ENCODE measurements at regions not wholly inside any gene's neighbourhood (a gene's known extent, or its start where the extent isn't known, plus 50 kb on each side); places are given as distances from the start of the nearest gene placed in this dataset.

DNA sequence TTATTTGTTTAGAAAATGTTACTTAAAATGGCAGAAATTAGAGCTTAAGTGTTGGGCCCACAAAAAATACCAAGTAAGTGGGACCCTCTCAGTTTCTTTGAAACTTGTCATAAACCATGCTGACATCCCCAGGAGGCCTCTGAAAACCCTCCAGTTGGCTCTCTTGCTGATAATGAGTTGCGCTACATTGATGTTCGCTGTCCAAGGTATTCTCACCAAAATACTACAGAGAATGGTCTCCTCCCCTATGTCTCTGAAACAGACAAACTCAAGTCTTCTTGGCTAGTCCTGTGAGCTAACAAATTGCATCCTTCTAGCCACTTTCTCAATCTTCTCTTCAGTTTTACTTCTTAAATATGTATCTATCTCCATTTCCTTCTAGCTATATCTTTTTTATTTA lies 669.4 kb downstream of the IRS1 start:
- TF ChIP-seq, protein P1, sequence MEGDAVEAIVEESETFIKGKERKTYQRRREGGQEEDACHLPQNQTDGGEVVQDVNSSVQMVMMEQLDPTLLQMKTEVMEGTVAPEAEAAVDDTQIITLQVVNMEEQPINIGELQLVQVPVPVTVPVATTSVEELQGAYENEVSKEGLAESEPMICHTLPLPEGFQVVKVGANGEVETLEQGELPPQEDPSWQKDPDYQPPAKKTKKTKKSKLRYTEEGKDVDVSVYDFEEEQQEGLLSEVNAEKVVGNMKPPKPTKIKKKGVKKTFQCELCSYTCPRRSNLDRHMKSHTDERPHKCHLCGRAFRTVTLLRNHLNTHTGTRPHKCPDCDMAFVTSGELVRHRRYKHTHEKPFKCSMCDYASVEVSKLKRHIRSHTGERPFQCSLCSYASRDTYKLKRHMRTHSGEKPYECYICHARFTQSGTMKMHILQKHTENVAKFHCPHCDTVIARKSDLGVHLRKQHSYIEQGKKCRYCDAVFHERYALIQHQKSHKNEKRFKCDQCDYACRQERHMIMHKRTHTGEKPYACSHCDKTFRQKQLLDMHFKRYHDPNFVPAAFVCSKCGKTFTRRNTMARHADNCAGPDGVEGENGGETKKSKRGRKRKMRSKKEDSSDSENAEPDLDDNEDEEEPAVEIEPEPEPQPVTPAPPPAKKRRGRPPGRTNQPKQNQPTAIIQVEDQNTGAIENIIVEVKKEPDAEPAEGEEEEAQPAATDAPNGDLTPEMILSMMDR (IDR thresholded peaks at IDR 0.05) = no peak
- no peak for TF ChIP-seq POLR2A (IDR thresholded peaks at IDR 0.05)
